ENCODE measurements at regions not wholly inside any gene's neighbourhood (a gene's known extent, or its start where the extent isn't known, plus 50 kb on each side); places are given as distances from the start of the nearest gene placed in this dataset.
A peak's percentile ranks its signal among the peaks of the same experiment; 100 is the strongest.
"Not testable (repeated sequence)": the region's sequence is repeated elsewhere in the genome, so short reads cannot be mapped to it uniquely, and the experiment has no call there.

DNA sequence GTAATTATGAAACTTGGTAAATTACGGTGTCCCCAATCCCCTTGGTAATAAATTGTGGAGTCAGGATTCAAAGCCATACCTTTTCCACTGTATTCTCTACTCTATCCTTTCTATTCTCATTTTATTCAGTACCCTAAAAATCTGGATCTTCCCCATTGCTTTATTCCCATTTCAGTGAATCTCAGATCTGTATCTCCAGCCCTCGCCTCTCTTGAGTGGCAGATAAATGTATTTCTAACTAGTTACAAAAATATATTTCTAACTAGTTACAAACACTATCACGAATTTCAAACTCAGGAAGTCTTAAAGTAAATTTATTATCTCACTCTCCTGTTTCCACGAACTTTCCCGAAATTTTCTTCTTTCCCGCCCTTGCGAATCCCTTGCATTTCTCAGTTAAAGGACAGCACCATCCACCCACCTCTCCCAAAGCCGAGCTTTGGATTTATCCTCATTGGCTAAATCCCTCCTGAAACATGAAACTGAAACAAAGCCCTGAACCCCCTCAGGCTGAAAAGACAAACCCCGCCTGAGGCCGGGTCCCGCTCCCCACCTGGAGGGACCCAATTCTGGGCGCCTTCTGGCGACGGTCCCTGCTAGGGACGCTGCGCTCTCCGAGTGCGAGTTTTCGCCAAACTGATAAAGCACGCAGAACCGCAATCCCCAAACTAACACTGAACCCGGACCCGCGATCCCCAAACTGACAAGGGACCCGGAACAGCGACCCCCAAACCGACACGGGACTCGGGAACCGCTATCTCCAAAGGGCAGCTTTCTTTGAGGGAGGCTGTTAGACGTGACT lies 164.3 kb upstream of the PABPC3 start:
- Mint-ChIP-seq H3K36me3 (no peaks in the 10 kb centered on the region), H3K27me3 (peaks cover 31 to 36% of the 10 kb centered on the region in 2 donors), H3K9me3 (no peaks in the 10 kb centered on the region), H3K4me1 (no peaks in the 10 kb centered on the region), H3K27ac (no peak overlapping the region), H3K4me3 (no peak overlapping the region)
- Histone ChIP-seq H3K36me3 (ENCODE audit: insufficient read depth, low read length) (no peaks in the 10 kb centered on the region), H3K27ac (ENCODE audit: low read depth, low read length) (no peak overlapping the region), H3K4me1 (ENCODE audit: insufficient read depth, low read length) (no peaks in the 10 kb centered on the region), H3K9me3 (ENCODE audit: control insufficient read depth in 1 of 2, low read length in 2 of 2) (no peaks in the 10 kb centered on the region), H3K27me3 (ENCODE audit: insufficient read depth, low read length) (no peaks in the 10 kb centered on the region), H3K4me3 (ENCODE audit: low read length in 2 of 2) (no peak overlapping the region)
- DNase-seq, result no peak
- POLR2A ChIA-PET (ENCODE audit: partially characterized antibody), result no interaction called here
- CTCF ChIA-PET (ENCODE audit: partially characterized antibody), result no interaction called here
- intact Hi-C loops (cut with micrococcal nuclease), result no loop called here

DNA sequence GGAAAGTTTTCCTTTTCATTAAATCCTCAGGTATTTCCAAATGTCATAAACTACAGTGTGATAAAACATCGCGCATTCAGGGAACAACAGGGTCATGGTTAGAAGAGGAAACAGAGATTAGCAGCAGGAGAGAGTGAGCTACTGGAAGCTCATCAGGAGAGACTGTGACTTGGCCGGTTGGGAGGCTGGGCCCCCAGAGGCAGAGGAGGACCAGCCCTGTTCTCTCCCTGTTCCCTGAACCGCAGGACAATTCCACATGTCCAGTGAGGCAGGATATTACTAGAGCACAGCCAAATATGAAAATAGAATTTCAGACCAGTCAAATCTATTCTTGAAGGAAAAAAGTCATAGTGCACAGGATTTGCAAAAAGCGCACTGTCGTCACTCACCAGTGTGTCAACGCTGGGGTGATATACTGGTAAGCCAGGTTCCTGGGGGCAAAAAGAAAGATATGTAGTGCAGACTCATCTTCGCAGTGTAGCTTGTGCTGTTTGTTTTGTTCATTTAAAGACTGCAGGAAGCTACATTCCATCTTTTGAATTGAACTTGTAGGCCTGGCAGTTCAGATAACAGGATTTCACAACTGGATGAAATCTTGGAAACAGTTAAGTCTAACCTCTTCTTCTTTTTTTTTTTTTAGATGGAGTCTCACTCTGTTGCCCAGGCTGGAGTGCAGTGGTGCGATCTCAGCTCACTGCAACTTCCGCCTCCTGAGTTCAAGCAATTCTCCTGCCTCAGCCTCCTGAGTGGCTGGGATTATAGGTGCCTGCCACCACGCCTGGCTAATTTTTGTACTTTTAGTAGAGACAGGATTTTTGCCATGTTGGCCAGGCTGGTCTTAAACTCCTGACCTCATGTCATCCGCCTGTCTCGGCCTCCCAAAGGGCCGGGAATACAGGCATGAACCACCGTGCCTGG lies 162.6 kb upstream of the PABPC3 start:
- intact Hi-C loops (cut with micrococcal nuclease); POLR2A ChIA-PET (ENCODE audit: partially characterized antibody); H3K4me1 Mint-ChIP-seq; H3K27ac Mint-ChIP-seq; H3K27me3 ChIP-seq (ENCODE audit: insufficient read depth, low read length); DNase-seq; H3K4me1 ChIP-seq (ENCODE audit: insufficient read depth, low read length); H3K9me3 Mint-ChIP-seq; H3K27ac ChIP-seq (ENCODE audit: low read depth, low read length); H3K4me3 ChIP-seq (ENCODE audit: low read length in 2 of 2); H3K36me3 ChIP-seq (ENCODE audit: insufficient read depth, low read length); H3K9me3 ChIP-seq (ENCODE audit: control insufficient read depth in 1 of 2, low read length in 2 of 2); H3K36me3 Mint-ChIP-seq; H3K4me3 Mint-ChIP-seq: not testable (repeated sequence)
- peaks cover 35 to 38% of the 10 kb centered on the region in 2 donors for H3K27me3 Mint-ChIP-seq
- CTCF ChIA-PET (ENCODE audit: partially characterized antibody), result interaction anchor here (0.7 kb wide), 1 partner anchor 22 kb away, joined by 3 read pairs; no protein-coding TSS in a partner anchor

GRCh38 chr13:24934024-24934385 lies 161.9 kb upstream of the PABPC3 start:
- H3K4me1 Mint-ChIP-seq; H3K27ac ChIP-seq (ENCODE audit: low read depth, low read length); intact Hi-C loops (cut with micrococcal nuclease); DNase-seq; CTCF ChIA-PET (ENCODE audit: partially characterized antibody); H3K4me1 ChIP-seq (ENCODE audit: insufficient read depth, low read length); H3K9me3 ChIP-seq (ENCODE audit: control insufficient read depth in 1 of 2, low read length in 2 of 2); H3K36me3 Mint-ChIP-seq; H3K27ac Mint-ChIP-seq; H3K27me3 ChIP-seq (ENCODE audit: insufficient read depth, low read length); H3K9me3 Mint-ChIP-seq; POLR2A ChIA-PET (ENCODE audit: partially characterized antibody); H3K4me3 Mint-ChIP-seq; H3K36me3 ChIP-seq (ENCODE audit: insufficient read depth, low read length); H3K4me3 ChIP-seq (ENCODE audit: low read length in 2 of 2): not testable (repeated sequence)
- peaks cover 38 to 40% of the 10 kb centered on the region in 2 donors for H3K27me3 Mint-ChIP-seq

DNA sequence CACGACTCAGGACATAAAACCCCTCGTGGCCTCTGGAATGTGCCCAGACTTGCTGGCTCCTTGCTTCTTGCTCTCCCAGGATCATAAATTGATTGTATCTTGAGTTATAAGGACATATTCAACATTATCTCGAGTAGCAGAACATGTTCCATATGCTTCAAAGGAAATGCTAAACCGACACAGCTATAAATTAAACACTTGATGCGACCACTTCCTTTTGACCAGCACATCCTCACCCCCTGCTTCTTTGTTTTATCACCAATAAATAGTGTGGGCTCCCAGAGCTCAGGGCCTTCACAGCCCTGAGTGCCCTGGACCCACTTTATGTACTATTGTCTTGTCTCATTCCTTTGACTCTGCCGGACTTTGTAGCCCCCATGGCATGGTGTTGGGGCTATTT lies 157.0 kb upstream of the PABPC3 start:
- peaks cover 0 to 7% (median 0%) of the 10 kb centered on the region in 8 donors for H3K9me3 Mint-ChIP-seq
- Histone ChIP-seq H3K4me1 (ENCODE audit: insufficient read depth, low read length) (no peaks in the 10 kb centered on the region), H3K27ac (ENCODE audit: low read depth, low read length) (no peak overlapping the region), H3K36me3 (ENCODE audit: insufficient read depth, low read length) (no peaks in the 10 kb centered on the region), H3K4me3 (ENCODE audit: low read length in 2 of 2) (no peak overlapping the region), H3K27me3 (ENCODE audit: insufficient read depth, low read length) (no peaks in the 10 kb centered on the region), H3K9me3 (ENCODE audit: control insufficient read depth in 1 of 2, low read length in 2 of 2) (no peaks in the 10 kb centered on the region)
- intact Hi-C loops (cut with micrococcal nuclease), result no loop called here
- H3K27me3 Mint-ChIP-seq, result peaks cover 14 to 25% of the 10 kb centered on the region in 2 donors
- H3K27ac Mint-ChIP-seq, result no peak overlapping the region
- ChIA-PET CTCF (ENCODE audit: partially characterized antibody) (no interaction called here), POLR2A (ENCODE audit: partially characterized antibody) (interaction anchor here (0.5 kb wide), 1 partner anchor 425 kb away, joined by 3 read pairs; no protein-coding TSS in a partner anchor)
- H3K4me1 Mint-ChIP-seq, result no peaks in the 10 kb centered on the region
- no peaks in the 10 kb centered on the region for H3K36me3 Mint-ChIP-seq
- no peak overlapping the region for H3K4me3 Mint-ChIP-seq
- no peak for DNase-seq

GRCh38 chr13:24941023-24941713 lies 154.8 kb upstream of the PABPC3 start:
- H3K4me1 ChIP-seq (ENCODE audit: insufficient read depth, low read length); CTCF ChIA-PET (ENCODE audit: partially characterized antibody); H3K27me3 ChIP-seq (ENCODE audit: insufficient read depth, low read length); H3K4me3 ChIP-seq (ENCODE audit: low read length in 2 of 2); DNase-seq; H3K9me3 Mint-ChIP-seq; H3K9me3 ChIP-seq (ENCODE audit: control insufficient read depth in 1 of 2, low read length in 2 of 2); POLR2A ChIA-PET (ENCODE audit: partially characterized antibody); H3K27ac ChIP-seq (ENCODE audit: low read depth, low read length); H3K36me3 ChIP-seq (ENCODE audit: insufficient read depth, low read length); intact Hi-C loops (cut with micrococcal nuclease); H3K36me3 Mint-ChIP-seq; H3K4me1 Mint-ChIP-seq: not testable (repeated sequence)
- Mint-ChIP-seq H3K27ac (peak overlapping the region in 1 of 7 donors; percentile 38), H3K27me3 (peaks cover 10 to 21% of the 10 kb centered on the region in 2 donors), H3K4me3 (peak overlapping the region in 1 of 8 donors; percentile 53)

- no peaks in the 10 kb centered on the region for H3K4me1 ChIP-seq (ENCODE audit: insufficient read depth, low read length)
- ChIA-PET CTCF (ENCODE audit: partially characterized antibody) (no interaction called here), POLR2A (ENCODE audit: partially characterized antibody) (no interaction called here)
- no peak overlapping the region for H3K4me3 ChIP-seq (ENCODE audit: low read length in 2 of 2)
- H3K27me3 ChIP-seq (ENCODE audit: insufficient read depth, low read length), result no peaks in the 10 kb centered on the region
- Mint-ChIP-seq H3K4me1 (no peaks in the 10 kb centered on the region), H3K27ac (no peak overlapping the region), H3K4me3 (no peak overlapping the region), H3K27me3 (peaks cover 7 to 18% of the 10 kb centered on the region in 2 donors), H3K9me3 (peaks cover 0 to 5% (median 0%) of the 10 kb centered on the region in 8 donors), H3K36me3 (no peaks in the 10 kb centered on the region)
- intact Hi-C loops (cut with micrococcal nuclease), result no loop called here
- DNase-seq, result no peak
- H3K9me3 ChIP-seq (ENCODE audit: control insufficient read depth in 1 of 2, low read length in 2 of 2), result no peaks in the 10 kb centered on the region
- H3K27ac ChIP-seq (ENCODE audit: low read depth, low read length), result no peak overlapping the region
- no peaks in the 10 kb centered on the region for H3K36me3 ChIP-seq (ENCODE audit: insufficient read depth, low read length)
Measured at GRCh38 chr13:24943136-24943535, 152.8 kb upstream of the PABPC3 start.

GRCh38 chr13:24944073-24944472 lies 151.9 kb upstream of the PABPC3 start:
- H3K9me3 Mint-ChIP-seq; H3K4me3 Mint-ChIP-seq; CTCF ChIA-PET (ENCODE audit: partially characterized antibody); H3K4me3 ChIP-seq (ENCODE audit: low read length in 2 of 2); H3K27ac ChIP-seq (ENCODE audit: low read depth, low read length); H3K36me3 ChIP-seq (ENCODE audit: insufficient read depth, low read length); POLR2A ChIA-PET (ENCODE audit: partially characterized antibody); H3K4me1 Mint-ChIP-seq; intact Hi-C loops (cut with micrococcal nuclease); DNase-seq; H3K4me1 ChIP-seq (ENCODE audit: insufficient read depth, low read length); H3K36me3 Mint-ChIP-seq; H3K9me3 ChIP-seq (ENCODE audit: control insufficient read depth in 1 of 2, low read length in 2 of 2); H3K27ac Mint-ChIP-seq; H3K27me3 ChIP-seq (ENCODE audit: insufficient read depth, low read length): not testable (repeated sequence)
- peaks cover 5 to 16% of the 10 kb centered on the region in 2 donors for H3K27me3 Mint-ChIP-seq

All from CD4-positive, alpha-beta memory T cell (primary cell).